ENCODE measurements at regions not wholly inside any gene's neighbourhood (a gene's known extent, or its start where the extent isn't known, plus 50 kb on each side); places are given as distances from the start of the nearest gene placed in this dataset.

DNA sequence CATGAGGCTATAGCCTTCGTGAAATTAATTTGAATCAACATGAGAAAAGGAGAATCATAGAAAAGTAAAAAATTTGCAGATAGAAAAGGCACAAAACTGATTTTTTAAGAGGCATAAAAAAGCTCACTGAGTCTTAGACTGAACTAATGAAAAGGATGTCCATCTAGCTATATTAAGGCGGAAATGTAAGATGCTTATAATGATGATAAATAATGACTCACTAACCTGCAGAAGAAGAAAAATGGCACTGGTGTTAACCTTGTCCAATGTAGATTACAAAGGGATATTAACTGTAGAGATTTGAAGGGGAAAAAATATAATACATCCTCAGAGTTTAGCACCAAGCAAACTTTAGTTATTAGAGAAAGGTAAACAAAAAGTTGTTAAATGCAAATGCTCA is 1098.0 kb upstream of the DDX18 start (continued):
- TF ChIP-seq, protein P1, sequence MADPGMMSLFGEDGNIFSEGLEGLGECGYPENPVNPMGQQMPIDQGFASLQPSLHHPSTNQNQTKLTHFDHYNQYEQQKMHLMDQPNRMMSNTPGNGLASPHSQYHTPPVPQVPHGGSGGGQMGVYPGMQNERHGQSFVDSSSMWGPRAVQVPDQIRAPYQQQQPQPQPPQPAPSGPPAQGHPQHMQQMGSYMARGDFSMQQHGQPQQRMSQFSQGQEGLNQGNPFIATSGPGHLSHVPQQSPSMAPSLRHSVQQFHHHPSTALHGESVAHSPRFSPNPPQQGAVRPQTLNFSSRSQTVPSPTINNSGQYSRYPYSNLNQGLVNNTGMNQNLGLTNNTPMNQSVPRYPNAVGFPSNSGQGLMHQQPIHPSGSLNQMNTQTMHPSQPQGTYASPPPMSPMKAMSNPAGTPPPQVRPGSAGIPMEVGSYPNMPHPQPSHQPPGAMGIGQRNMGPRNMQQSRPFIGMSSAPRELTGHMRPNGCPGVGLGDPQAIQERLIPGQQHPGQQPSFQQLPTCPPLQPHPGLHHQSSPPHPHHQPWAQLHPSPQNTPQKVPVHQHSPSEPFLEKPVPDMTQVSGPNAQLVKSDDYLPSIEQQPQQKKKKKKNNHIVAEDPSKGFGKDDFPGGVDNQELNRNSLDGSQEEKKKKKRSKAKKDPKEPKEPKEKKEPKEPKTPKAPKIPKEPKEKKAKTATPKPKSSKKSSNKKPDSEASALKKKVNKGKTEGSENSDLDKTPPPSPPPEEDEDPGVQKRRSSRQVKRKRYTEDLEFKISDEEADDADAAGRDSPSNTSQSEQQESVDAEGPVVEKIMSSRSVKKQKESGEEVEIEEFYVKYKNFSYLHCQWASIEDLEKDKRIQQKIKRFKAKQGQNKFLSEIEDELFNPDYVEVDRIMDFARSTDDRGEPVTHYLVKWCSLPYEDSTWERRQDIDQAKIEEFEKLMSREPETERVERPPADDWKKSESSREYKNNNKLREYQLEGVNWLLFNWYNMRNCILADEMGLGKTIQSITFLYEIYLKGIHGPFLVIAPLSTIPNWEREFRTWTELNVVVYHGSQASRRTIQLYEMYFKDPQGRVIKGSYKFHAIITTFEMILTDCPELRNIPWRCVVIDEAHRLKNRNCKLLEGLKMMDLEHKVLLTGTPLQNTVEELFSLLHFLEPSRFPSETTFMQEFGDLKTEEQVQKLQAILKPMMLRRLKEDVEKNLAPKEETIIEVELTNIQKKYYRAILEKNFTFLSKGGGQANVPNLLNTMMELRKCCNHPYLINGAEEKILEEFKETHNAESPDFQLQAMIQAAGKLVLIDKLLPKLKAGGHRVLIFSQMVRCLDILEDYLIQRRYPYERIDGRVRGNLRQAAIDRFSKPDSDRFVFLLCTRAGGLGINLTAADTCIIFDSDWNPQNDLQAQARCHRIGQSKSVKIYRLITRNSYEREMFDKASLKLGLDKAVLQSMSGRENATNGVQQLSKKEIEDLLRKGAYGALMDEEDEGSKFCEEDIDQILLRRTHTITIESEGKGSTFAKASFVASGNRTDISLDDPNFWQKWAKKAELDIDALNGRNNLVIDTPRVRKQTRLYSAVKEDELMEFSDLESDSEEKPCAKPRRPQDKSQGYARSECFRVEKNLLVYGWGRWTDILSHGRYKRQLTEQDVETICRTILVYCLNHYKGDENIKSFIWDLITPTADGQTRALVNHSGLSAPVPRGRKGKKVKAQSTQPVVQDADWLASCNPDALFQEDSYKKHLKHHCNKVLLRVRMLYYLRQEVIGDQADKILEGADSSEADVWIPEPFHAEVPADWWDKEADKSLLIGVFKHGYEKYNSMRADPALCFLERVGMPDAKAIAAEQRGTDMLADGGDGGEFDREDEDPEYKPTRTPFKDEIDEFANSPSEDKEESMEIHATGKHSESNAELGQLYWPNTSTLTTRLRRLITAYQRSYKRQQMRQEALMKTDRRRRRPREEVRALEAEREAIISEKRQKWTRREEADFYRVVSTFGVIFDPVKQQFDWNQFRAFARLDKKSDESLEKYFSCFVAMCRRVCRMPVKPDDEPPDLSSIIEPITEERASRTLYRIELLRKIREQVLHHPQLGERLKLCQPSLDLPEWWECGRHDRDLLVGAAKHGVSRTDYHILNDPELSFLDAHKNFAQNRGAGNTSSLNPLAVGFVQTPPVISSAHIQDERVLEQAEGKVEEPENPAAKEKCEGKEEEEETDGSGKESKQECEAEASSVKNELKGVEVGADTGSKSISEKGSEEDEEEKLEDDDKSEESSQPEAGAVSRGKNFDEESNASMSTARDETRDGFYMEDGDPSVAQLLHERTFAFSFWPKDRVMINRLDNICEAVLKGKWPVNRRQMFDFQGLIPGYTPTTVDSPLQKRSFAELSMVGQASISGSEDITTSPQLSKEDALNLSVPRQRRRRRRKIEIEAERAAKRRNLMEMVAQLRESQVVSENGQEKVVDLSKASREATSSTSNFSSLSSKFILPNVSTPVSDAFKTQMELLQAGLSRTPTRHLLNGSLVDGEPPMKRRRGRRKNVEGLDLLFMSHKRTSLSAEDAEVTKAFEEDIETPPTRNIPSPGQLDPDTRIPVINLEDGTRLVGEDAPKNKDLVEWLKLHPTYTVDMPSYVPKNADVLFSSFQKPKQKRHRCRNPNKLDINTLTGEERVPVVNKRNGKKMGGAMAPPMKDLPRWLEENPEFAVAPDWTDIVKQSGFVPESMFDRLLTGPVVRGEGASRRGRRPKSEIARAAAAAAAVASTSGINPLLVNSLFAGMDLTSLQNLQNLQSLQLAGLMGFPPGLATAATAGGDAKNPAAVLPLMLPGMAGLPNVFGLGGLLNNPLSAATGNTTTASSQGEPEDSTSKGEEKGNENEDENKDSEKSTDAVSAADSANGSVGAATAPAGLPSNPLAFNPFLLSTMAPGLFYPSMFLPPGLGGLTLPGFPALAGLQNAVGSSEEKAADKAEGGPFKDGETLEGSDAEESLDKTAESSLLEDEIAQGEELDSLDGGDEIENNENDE (IDR thresholded peaks at IDR 0.05; ENCODE audit: insufficient replicate concordance, low read length), result no peak
- TF ChIP-seq ZNF274 (IDR thresholded peaks at IDR 0.05; ENCODE audit: borderline replicate concordance, extremely low read depth, low read length) (no peak), TAF1 (IDR thresholded peaks at IDR 0.05; ENCODE audit: low read depth, low read length) (no peak), SAP30 (IDR thresholded peaks at IDR 0.05; ENCODE audit: insufficient read depth, insufficient replicate concordance, low read length) (no peak), CTBP2 (IDR thresholded peaks at IDR 0.05; ENCODE audit: borderline replicate concordance, insufficient read depth, insufficient read length, low read length) (no peak), PHF8 (conservative IDR thresholded peaks at IDR 0.05; ENCODE audit: low read depth, low read length) (no peak), RXRA (IDR thresholded peaks at IDR 0.05; ENCODE audit: insufficient read depth, low read depth, low read length) (no peak), RFX5 (IDR thresholded peaks at IDR 0.05; ENCODE audit: borderline replicate concordance, low read depth, low read length) (no peak), CHD1 (IDR thresholded peaks at IDR 0.05; ENCODE audit: low read depth, low read length) (no peak), JUN (IDR thresholded peaks at IDR 0.05; ENCODE audit: low read depth, low read length) (no peak), SP4 (IDR thresholded peaks at IDR 0.05; ENCODE audit: low read length) (no peak), SRF (IDR thresholded peaks at IDR 0.05; ENCODE audit: low read depth, low read length) (no peak), FOSL1 (IDR thresholded peaks at IDR 0.05; ENCODE audit: insufficient read depth, low read depth, low read length) (no peak)
